ENCODE measurements at regions not wholly inside any gene's neighbourhood (a gene's known extent, or its start where the extent isn't known, plus 50 kb on each side); places are given as distances from the start of the nearest gene placed in this dataset.

- TF ChIP-seq CTCF (IDR thresholded peaks at IDR 0.05) (no peak), POLR2A (IDR thresholded peaks at IDR 0.05) (no peak)
Measured at GRCh38 chr11:116631201-116631600, 141.6 kb downstream of the BUD13 start.

Data from prostate gland (tissue), 2 donors.